ENCODE measurements at regions not wholly inside any gene's neighbourhood (a gene's known extent, or its start where the extent isn't known, plus 50 kb on each side); places are given as distances from the start of the nearest gene placed in this dataset.

DNA sequence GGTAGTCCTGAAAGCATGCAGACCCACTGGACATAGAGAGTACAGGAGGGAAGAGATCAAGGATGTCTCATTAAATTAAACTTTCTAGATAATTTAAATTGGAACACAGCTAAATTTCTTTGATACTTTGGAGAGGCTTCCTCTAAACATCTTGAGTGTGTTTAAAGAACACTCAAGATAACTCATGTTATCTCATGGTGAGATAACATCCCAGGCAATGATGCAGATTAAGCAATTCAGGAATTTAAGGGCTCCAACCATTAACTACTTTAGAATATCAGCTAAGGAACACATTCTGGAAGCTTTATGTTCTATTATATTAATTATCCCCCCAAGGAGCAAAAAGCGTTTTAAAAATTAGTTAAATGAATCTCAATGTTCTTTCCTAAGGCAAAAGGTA lies 289.2 kb upstream of the RUNX1 start:
- TF ChIP-seq, protein P1, sequence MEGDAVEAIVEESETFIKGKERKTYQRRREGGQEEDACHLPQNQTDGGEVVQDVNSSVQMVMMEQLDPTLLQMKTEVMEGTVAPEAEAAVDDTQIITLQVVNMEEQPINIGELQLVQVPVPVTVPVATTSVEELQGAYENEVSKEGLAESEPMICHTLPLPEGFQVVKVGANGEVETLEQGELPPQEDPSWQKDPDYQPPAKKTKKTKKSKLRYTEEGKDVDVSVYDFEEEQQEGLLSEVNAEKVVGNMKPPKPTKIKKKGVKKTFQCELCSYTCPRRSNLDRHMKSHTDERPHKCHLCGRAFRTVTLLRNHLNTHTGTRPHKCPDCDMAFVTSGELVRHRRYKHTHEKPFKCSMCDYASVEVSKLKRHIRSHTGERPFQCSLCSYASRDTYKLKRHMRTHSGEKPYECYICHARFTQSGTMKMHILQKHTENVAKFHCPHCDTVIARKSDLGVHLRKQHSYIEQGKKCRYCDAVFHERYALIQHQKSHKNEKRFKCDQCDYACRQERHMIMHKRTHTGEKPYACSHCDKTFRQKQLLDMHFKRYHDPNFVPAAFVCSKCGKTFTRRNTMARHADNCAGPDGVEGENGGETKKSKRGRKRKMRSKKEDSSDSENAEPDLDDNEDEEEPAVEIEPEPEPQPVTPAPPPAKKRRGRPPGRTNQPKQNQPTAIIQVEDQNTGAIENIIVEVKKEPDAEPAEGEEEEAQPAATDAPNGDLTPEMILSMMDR (IDR thresholded peaks at IDR 0.05; ENCODE audit: low read depth, low read length): no peak
- no peak overlapping the region for H3K4me3 ChIP-seq (ENCODE audit: low read depth, low read length)

DNA sequence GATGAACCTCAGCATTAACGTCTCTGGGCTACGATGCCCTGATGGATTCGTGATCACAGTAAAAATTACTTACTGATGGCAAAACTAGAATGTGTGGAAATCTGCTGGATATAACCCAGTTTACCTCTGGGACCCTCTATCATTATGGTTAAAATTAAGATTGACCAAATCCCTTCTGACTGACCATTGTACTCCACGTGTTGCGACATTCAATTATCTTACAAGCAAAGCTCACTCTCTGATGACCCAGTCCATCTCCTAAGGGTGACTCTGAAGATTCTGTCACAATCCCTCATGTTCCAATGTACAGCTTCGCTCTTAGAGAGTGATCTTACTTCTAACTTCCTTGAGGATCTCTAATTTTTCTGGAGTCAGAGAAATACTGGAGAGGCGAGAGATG lies 288.5 kb upstream of the RUNX1 start:
- H3K4me3 ChIP-seq (ENCODE audit: low read depth, low read length): no peak overlapping the region
- TF ChIP-seq, protein P1 (IDR thresholded peaks at IDR 0.05; ENCODE audit: low read depth, low read length): no peak

DNA sequence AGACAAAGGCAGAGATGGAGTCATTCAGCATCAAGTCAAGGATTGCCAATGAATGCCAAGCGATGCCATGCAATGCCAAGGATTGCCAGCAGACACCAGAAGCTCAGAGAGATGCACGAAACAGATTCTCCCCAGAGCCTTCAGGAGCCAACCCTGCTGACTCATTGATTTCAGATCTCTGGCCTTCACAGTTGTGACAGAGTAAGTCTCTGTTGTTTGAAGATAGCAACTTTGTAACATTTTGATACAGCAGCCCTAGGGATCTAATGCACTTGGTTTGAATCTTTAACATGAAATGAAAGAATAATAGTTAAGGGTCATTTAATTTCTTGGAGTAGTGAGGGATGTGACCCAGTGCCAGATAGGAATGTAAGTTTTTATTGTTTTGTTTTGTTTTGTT lies 287.4 kb upstream of the RUNX1 start:
- no peak overlapping the region for H3K4me3 ChIP-seq (ENCODE audit: low read depth, low read length)
- TF ChIP-seq, protein P1 (IDR thresholded peaks at IDR 0.05; ENCODE audit: low read depth, low read length): no peak

DNA sequence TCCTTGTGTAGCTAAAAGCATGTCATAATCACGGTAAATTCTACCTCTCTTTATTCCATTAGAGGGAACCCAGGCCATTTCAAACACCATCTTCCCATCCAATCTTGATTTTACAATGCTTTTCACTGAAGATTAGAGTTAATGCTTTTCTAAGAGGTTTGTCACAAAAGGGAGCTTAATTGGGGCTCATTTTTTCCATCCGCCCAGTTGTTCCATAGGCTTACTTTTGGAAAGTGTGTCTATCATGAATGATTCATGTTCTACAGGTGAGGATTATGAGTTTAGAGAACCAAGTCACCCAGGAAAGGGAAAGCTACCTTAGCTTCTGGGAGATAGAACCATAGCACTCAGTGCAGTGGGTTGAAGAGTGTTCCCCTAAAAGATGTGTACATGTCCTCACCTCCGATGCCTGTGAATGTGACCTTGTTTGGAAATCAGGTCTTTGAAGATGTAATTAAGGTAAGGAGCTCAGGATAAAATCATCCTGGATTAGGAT lies 286.9 kb upstream of the RUNX1 start:
- no peak overlapping the region for H3K4me3 ChIP-seq (ENCODE audit: low read depth, low read length)
- TF ChIP-seq, protein P1 (IDR thresholded peaks at IDR 0.05; ENCODE audit: low read depth, low read length): no peak

DNA sequence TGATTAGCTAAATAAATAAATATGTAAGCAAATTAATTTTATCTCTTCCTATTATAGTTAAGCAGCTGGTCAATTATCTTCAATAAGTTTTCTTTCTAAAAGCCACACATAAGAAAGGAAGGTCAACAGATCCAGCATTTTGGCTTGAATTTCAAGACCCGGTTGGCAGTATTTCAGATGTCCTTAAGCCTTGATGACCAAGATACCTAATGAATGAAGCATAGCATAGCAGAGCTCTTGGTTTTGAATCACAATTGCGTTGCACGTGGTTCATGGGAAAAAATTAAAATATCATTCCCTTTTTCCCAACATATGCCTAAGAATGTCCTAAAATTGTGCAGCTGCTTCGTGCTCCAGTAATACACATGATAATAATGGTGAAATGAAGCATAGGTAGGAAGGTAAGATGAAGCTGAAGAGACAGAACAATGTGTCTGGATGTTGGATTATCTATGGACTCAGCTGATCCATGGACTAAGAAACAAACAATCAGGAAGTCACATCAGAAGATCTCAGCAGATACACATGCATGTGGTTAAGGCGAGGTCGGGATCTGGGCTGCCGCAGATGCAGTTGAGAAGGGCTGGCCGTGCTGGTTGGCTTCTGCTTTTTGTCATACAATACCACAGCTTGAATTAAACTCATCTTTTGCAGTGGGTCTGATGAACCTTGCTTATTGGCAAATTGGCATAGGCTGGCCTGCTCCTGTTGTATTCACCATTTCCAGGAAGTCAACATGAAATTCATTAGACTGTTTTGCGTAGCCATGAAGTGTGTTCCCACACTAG lies 284.9 kb upstream of the RUNX1 start:
- TF ChIP-seq, protein P1 (IDR thresholded peaks at IDR 0.05; ENCODE audit: low read depth, low read length): no peak

DNA sequence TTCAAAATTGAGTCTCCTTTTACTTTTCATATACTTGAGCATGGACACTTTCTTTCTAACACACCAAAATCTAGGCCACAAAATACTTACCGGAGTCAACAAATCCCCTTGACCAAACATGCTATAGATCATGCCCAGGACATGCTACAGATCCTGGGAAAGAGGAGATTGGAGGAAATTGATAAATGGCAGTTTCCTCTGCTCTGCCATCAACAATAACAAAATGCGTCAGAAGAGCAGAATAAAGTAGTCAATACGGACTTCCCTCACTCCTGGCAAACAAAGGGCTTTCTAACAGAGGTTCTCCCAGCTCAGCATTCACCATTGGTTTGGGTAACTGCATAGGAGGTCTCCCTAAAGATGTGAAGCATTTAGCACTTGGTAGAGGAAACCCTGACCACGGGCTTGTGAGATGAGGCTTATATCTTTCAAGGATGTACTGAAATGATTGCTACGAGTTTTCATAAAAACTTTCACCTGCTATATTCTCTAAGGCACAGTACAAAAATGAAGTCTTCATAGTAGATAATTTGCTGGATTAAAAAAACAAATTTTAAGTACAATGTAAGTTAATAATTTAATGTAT lies 283.8 kb upstream of the RUNX1 start:
- H3K4me3 ChIP-seq (ENCODE audit: low read depth, low read length): no peak overlapping the region
- TF ChIP-seq, protein P1 (IDR thresholded peaks at IDR 0.05; ENCODE audit: low read depth, low read length): no peak

More for the DNA sequence above, 284.9 kb upstream of the RUNX1 start:
- no peak overlapping the region for H3K4me3 ChIP-seq (ENCODE audit: low read depth, low read length)
